ENCODE measurements at regions not wholly inside any gene's neighbourhood (a gene's known extent, or its start where the extent isn't known, plus 50 kb on each side); places are given as distances from the start of the nearest gene placed in this dataset.

DNA sequence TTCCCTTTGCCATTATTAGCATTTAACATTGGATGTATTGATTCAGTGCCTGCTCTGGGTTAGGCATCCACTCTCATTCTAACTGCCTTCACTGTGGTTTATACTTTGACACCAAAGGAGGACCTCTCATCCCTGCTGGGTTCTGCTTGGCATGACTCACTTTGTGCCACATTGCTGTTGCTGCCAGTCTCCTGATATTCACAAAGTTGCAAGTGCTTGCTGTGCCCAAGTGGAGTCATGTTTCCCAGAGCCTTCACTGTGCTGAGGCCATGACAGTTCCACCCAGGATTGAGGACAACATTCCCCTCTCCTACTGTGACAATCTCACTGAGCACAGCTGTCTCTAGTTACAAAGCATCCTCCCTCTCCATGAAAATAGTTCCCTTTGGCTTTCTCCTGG lies 519.9 kb upstream of the USP24 start:
- Histone ChIP-seq H3K4me1 (no peaks in the 10 kb centered on the region), H3K9me3 (no peaks in the 10 kb centered on the region), H3K4me3 (ENCODE audit: low read depth, low read length) (no peak overlapping the region), H3K36me3 (no peaks in the 10 kb centered on the region), H3K27me3 (no peaks in the 10 kb centered on the region)
- TF ChIP-seq, protein P1, sequence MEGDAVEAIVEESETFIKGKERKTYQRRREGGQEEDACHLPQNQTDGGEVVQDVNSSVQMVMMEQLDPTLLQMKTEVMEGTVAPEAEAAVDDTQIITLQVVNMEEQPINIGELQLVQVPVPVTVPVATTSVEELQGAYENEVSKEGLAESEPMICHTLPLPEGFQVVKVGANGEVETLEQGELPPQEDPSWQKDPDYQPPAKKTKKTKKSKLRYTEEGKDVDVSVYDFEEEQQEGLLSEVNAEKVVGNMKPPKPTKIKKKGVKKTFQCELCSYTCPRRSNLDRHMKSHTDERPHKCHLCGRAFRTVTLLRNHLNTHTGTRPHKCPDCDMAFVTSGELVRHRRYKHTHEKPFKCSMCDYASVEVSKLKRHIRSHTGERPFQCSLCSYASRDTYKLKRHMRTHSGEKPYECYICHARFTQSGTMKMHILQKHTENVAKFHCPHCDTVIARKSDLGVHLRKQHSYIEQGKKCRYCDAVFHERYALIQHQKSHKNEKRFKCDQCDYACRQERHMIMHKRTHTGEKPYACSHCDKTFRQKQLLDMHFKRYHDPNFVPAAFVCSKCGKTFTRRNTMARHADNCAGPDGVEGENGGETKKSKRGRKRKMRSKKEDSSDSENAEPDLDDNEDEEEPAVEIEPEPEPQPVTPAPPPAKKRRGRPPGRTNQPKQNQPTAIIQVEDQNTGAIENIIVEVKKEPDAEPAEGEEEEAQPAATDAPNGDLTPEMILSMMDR (IDR thresholded peaks at IDR 0.05; ENCODE audit: low read depth, low read length), result no peak
- DNase-seq, result no peak

DNA sequence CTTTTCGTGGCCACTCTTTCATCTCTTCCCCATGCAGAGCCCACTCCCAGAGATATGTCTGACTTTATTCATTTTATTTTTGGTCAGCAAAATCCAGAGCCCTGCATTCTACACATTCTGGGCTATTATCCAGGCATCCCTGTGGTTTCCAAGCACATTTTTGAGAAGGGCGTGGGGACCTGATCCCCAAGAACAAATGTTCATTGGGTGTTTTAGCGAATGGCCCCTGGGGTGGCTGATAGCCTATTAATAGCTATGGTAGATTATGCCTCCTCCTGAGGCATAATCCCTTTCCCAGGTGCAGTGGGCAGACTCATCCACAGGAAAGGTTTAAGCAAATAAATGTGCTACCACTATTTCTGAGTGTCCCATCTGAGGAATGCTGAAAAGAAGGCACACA lies 511.8 kb upstream of the USP24 start:
- Histone ChIP-seq H3K9me3 (no peaks in the 10 kb centered on the region), H3K27me3 (no peaks in the 10 kb centered on the region), H3K36me3 (no peaks in the 10 kb centered on the region), H3K4me3 (ENCODE audit: low read depth, low read length) (no peak overlapping the region), H3K4me1 (no peaks in the 10 kb centered on the region)
- DNase-seq, result no peak
- TF ChIP-seq, protein P1 (IDR thresholded peaks at IDR 0.05; ENCODE audit: low read depth, low read length), result no peak

DNA sequence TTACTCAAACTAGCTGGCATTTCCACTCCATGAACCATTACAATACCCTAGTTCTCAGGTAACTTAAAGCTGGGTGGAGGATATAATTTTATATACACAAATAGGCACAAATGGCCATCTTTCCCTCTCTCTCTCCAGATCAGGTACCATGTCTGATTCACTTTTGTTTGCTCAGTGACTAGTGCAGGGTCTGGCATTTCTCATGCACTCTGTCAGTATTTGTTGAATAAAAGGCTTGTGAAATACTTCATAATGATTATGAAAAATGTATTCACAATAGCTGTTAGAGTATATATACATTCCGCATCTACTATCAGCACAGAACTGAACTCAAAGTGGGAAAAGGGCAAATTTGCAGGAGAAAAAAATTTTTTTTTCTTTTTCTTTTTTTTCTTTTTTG lies 510.2 kb upstream of the USP24 start:
- Histone ChIP-seq H3K4me3 (ENCODE audit: low read depth, low read length) (no peak overlapping the region), H3K27me3 (no peaks in the 10 kb centered on the region), H3K9me3 (no peaks in the 10 kb centered on the region), H3K4me1 (no peaks in the 10 kb centered on the region), H3K36me3 (no peaks in the 10 kb centered on the region)
- DNase-seq, result no peak
- TF ChIP-seq, protein P1 (IDR thresholded peaks at IDR 0.05; ENCODE audit: low read depth, low read length), result no peak

DNA sequence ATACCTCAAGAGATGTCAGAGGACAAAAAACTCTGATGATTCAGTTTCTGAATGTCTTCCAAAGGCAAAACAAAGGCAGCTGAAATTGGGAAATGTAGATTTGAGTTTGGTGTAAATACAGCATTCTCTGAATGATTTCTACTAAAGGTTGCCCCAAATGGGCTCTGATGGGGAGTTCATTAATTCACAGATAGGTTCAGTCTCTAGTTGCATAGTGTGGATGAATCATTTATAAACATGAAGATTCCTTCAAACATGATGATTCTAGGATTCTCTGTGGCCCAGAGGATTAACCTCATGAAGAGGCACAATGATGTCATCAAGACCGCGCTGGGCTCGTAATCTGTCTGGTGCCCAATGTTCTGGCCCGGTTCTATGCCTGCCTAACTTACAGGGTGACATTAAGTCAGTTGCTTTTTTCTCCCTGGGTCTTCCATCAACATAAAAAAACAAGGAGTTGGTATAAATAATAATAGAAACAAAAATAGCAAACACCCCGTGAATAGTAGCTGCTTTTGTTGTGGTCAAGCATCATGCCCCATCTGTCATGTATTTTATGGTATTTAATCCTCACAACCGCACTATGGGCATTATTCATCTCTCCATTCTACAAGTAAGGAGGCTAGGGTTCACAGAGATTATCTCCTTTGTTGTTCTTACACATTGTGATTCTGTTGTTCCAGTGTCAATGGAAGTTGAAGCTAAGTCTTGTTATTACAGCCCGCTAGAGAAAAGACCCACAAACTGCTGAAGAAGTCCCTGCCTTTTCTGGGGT lies 509.6 kb upstream of the USP24 start:
- no peaks in the 10 kb centered on the region for H3K4me1 ChIP-seq
- DNase-seq, result no peak
- TF ChIP-seq, protein P1 (IDR thresholded peaks at IDR 0.05; ENCODE audit: low read depth, low read length), result no peak

DNA sequence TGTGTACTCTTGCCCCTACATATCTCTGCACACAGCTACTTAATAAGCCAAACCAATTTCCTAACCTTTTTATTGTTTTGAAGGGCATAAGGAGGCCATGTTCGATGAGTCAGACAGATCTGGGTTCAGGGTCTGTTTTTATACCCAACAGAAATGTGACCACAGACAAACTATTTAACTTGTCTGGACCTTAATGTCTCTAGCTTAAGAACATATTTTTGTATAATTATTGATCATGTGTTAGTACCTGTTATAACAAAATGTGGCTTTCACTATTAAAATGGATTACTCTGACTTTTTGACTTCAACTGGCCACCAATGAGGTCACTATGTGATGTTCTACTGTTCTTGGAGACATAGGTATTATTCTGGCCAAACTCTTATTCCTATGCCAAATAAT lies 507.8 kb upstream of the USP24 start:
- no peak for DNase-seq
- TF ChIP-seq, protein P1 (IDR thresholded peaks at IDR 0.05; ENCODE audit: low read depth, low read length), result no peak
- Histone ChIP-seq H3K36me3 (no peaks in the 10 kb centered on the region), H3K4me1 (no peaks in the 10 kb centered on the region), H3K4me3 (ENCODE audit: low read depth, low read length) (no peak overlapping the region), H3K27me3 (no peaks in the 10 kb centered on the region), H3K9me3 (no peaks in the 10 kb centered on the region)

More for the DNA sequence above, 509.6 kb upstream of the USP24 start:
- no peak overlapping the region for H3K4me3 ChIP-seq (ENCODE audit: low read depth, low read length)
- no peaks in the 10 kb centered on the region for H3K27me3 ChIP-seq
- no peaks in the 10 kb centered on the region for H3K36me3 ChIP-seq
- H3K9me3 ChIP-seq, result no peaks in the 10 kb centered on the region

DNA sequence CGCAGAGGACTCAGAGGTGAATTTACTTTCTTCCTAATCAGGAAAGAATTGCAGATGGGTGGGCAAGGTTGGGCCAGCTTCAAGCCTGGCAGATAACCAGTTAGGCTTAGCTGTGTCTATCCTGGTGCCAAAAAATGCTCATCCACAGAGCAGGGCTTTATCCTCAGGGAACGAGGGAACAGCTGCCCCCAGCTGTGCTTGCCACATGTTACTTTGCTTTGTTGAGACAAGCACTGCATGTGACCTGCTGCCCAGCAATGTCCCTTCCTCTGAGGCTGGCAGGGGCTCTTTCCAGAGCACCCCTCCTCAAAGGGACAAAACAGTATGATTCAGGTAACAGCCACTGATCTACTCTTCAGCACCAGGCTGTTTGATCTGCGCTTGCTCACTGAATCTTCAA lies 505.1 kb upstream of the USP24 start:
- Histone ChIP-seq H3K36me3 (no peaks in the 10 kb centered on the region), H3K9me3 (no peaks in the 10 kb centered on the region), H3K4me1 (no peaks in the 10 kb centered on the region), H3K4me3 (ENCODE audit: low read depth, low read length) (no peak overlapping the region), H3K27me3 (no peaks in the 10 kb centered on the region)
- TF ChIP-seq, protein P1 (IDR thresholded peaks at IDR 0.05; ENCODE audit: low read depth, low read length), result no peak
- DNase-seq, result no peak
